SU-DHL-6 (cell line): ENCODE measurements at regions not wholly inside any gene's neighbourhood (a gene's known extent, or its start where the extent isn't known, plus 50 kb on each side); places are given as distances from the start of the nearest gene placed in this dataset.

ENCODE experiments used
- EZH2phosphoT487 ChIP-seq: fragments of 200-600 bp; sonication (generic), shearing (Covaris generic); conservative IDR thresholded peaks from 2 replicates; pipeline ENCODE4 v1.6.1; 2018; ENCODE audit warnings: mild to moderate bottlenecking, antibody characterized with exemption, low read length, moderate library complexity, mixed read lengths
- TF ChIP-seq, protein P1 (sequence below): fragments of 200-600 bp; sonication (generic); IDR thresholded peaks from one replicate; pipeline ENCODE4 v1.5.1; 2017; ENCODE audit warnings: antibody characterized with exemption, mild to moderate bottlenecking, low read length, moderate library complexity; ENCODE audit not compliant: insufficient read depth, poor library complexity, severe bottlenecking

- TF ChIP-seq, protein P1, sequence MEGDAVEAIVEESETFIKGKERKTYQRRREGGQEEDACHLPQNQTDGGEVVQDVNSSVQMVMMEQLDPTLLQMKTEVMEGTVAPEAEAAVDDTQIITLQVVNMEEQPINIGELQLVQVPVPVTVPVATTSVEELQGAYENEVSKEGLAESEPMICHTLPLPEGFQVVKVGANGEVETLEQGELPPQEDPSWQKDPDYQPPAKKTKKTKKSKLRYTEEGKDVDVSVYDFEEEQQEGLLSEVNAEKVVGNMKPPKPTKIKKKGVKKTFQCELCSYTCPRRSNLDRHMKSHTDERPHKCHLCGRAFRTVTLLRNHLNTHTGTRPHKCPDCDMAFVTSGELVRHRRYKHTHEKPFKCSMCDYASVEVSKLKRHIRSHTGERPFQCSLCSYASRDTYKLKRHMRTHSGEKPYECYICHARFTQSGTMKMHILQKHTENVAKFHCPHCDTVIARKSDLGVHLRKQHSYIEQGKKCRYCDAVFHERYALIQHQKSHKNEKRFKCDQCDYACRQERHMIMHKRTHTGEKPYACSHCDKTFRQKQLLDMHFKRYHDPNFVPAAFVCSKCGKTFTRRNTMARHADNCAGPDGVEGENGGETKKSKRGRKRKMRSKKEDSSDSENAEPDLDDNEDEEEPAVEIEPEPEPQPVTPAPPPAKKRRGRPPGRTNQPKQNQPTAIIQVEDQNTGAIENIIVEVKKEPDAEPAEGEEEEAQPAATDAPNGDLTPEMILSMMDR = no peak
- no peak for TF ChIP-seq EZH2phosphoT487
Measured at GRCh38 chr11:116548256-116548655, 224.5 kb downstream of the BUD13 start.
